SK-N-SH treated with all-trans-retinoic acid at 6 μM for 48 hours (cell line): ENCODE measurements at regions not wholly inside any gene's neighbourhood (a gene's known extent, or its start where the extent isn't known, plus 50 kb on each side); places are given as distances from the start of the nearest gene placed in this dataset.

Experiments
- ATAC-seq: fragments of 200-7000 bp; cut with Tn5 transposase; 3 replicates; pipeline ENCODE4 v1.9.1; 2020; ENCODE audit warnings: mild to moderate bottlenecking, moderate library complexity
- ARNTL ChIP-seq: fragments of 450-650 bp; formaldehyde crosslinking; IDR thresholded peaks from 2 replicates; pipeline ENCODE4 v1.5.0; 2020; ENCODE audit warnings: low read depth, mild to moderate bottlenecking, moderate library complexity, borderline replicate concordance
- BACH2 ChIP-seq: fragments of 250-450 bp; sonication (Bioruptor Pico); IDR thresholded peaks from 2 replicates; pipeline ENCODE4 v1.9.0; 2021; ENCODE audit warnings: mild to moderate bottlenecking, borderline replicate concordance
- ESRRG ChIP-seq: fragments of 250-450 bp; sonication (Bioruptor Pico); IDR thresholded peaks from 2 replicates; pipeline ENCODE4 v1.6.1; 2021; ENCODE audit warnings: mild to moderate bottlenecking
- ISL1 ChIP-seq: fragments of 250-450 bp; sonication (Bioruptor Pico); IDR thresholded peaks from 2 replicates; pipeline ENCODE4 v2.1.2; 2022; ENCODE audit warnings: mild to moderate bottlenecking, moderate library complexity
- OSR1 ChIP-seq: fragments of 250-450 bp; sonication (Bioruptor Pico); IDR thresholded peaks from 2 replicates; pipeline ENCODE4 v1.8.0; 2022; ENCODE audit warnings: moderate library complexity, mild to moderate bottlenecking, inconsistent platforms
- PPARA ChIP-seq: fragments of 250-450 bp; sonication (Bioruptor Pico); IDR thresholded peaks from 2 replicates; pipeline ENCODE4 v1.5.0; 2020; ENCODE audit warnings: mild to moderate bottlenecking, borderline replicate concordance
- RARB ChIP-seq: fragments of 250-450 bp; sonication (Bioruptor Pico); IDR thresholded peaks from 2 replicates; pipeline ENCODE4 v1.8.0; 2021; ENCODE audit warnings: mild to moderate bottlenecking, moderate library complexity
- SNAI2 ChIP-seq: fragments of 250-450 bp; sonication (Bioruptor Pico); IDR thresholded peaks from 2 replicates; pipeline ENCODE4 v1.5.0; 2020; ENCODE audit warnings: mild to moderate bottlenecking, moderate library complexity
- TCF4 ChIP-seq: fragments of 250-450 bp; sonication (Bioruptor Pico); IDR thresholded peaks from 2 replicates; pipeline ENCODE4 v1.8.0; 2021; ENCODE audit warnings: mild to moderate bottlenecking, moderate library complexity, borderline replicate concordance
- ZC3H10 ChIP-seq: fragments of 250-450 bp; sonication (Bioruptor Pico); IDR thresholded peaks from 2 replicates; pipeline ENCODE4 v1.5.1; 2021; ENCODE audit warnings: mild to moderate bottlenecking, moderate library complexity
- ZFP3 ChIP-seq: fragments of 250-450 bp; sonication (Bioruptor Pico); IDR thresholded peaks from 2 replicates; pipeline ENCODE4 v1.5.0; 2020; ENCODE audit warnings: mild to moderate bottlenecking, moderate library complexity
- ZFP30 ChIP-seq: fragments of 450-650 bp; formaldehyde crosslinking; IDR thresholded peaks from 2 replicates; pipeline ENCODE4 v1.5.0; 2022; ENCODE audit warnings: mild to moderate bottlenecking, moderate library complexity
- ZNF565 ChIP-seq: fragments of 450-650 bp; formaldehyde crosslinking; conservative IDR thresholded peaks from 2 replicates; pipeline ENCODE4 v1.5.0; 2020; ENCODE audit warnings: low read depth, mild to moderate bottlenecking, moderate library complexity
- ZNF70 ChIP-seq: fragments of 450-650 bp; formaldehyde crosslinking; IDR thresholded peaks from 2 replicates; pipeline ENCODE4 v1.5.0; 2020; ENCODE audit warnings: mild to moderate bottlenecking, moderate library complexity
- TF ChIP-seq, protein P1 (sequence below): fragments of 250-450 bp; sonication (Bioruptor Pico); IDR thresholded peaks from 2 replicates; pipeline ENCODE4 v1.5.0; 2020; ENCODE audit warnings: mild to moderate bottlenecking, moderate library complexity
- TF ChIP-seq, protein P2 (sequence below): fragments of 250-450 bp; sonication (Bioruptor Pico); IDR thresholded peaks from 2 replicates; pipeline ENCODE4 v1.8.0; 2020; ENCODE audit warnings: mild to moderate bottlenecking, moderate library complexity, borderline replicate concordance
- TF ChIP-seq, protein P3 (sequence below): fragments of 250-450 bp; sonication (Bioruptor Pico); IDR thresholded peaks from 2 replicates; pipeline ENCODE4 v1.5.1; 2020; ENCODE audit warnings: low read depth, mild to moderate bottlenecking, moderate library complexity
- TF ChIP-seq, protein P4 (sequence below): fragments of 250-450 bp; sonication (Bioruptor Pico); IDR thresholded peaks from 2 replicates; pipeline ENCODE4 v1.8.0; 2021; ENCODE audit warnings: low read depth, mild to moderate bottlenecking, moderate library complexity, borderline replicate concordance

DNA sequence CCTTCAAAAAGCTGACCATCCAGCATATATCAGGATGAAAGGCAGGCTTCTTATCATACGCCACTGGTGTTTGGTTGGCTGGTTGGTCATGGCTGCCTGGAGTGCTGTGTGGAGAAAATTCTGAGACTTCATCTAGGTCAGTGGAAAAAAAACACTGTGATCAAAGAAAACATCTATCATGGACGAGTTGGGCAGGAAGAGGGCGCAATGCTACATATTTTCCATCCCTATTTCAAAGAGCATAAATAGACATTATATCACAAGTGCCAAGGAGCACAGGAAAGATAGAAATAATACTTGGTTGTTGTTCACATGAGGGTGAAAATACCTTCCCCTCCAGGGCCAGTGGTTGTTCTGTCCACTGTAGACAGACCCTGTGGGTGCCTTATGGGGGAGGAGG lies 128.4 kb upstream of the PLPP4 start:
- TF ChIP-seq ESRRG (CRISPR knock-in tag): no peak
- no peak for TF ChIP-seq ZFP3 (CRISPR knock-in tag)
- no peak for TF ChIP-seq ZNF70 (CRISPR knock-in tag)
- TF ChIP-seq ZC3H10 (CRISPR knock-in tag): no peak
- no peak for TF ChIP-seq ZFP30 (CRISPR knock-in tag)
- no peak for TF ChIP-seq PPARA (CRISPR knock-in tag)
- no peak for TF ChIP-seq ISL1
- TF ChIP-seq ARNTL (CRISPR knock-in tag): no peak
- no peak for TF ChIP-seq OSR1 (CRISPR knock-in tag)
- TF ChIP-seq, protein P1, sequence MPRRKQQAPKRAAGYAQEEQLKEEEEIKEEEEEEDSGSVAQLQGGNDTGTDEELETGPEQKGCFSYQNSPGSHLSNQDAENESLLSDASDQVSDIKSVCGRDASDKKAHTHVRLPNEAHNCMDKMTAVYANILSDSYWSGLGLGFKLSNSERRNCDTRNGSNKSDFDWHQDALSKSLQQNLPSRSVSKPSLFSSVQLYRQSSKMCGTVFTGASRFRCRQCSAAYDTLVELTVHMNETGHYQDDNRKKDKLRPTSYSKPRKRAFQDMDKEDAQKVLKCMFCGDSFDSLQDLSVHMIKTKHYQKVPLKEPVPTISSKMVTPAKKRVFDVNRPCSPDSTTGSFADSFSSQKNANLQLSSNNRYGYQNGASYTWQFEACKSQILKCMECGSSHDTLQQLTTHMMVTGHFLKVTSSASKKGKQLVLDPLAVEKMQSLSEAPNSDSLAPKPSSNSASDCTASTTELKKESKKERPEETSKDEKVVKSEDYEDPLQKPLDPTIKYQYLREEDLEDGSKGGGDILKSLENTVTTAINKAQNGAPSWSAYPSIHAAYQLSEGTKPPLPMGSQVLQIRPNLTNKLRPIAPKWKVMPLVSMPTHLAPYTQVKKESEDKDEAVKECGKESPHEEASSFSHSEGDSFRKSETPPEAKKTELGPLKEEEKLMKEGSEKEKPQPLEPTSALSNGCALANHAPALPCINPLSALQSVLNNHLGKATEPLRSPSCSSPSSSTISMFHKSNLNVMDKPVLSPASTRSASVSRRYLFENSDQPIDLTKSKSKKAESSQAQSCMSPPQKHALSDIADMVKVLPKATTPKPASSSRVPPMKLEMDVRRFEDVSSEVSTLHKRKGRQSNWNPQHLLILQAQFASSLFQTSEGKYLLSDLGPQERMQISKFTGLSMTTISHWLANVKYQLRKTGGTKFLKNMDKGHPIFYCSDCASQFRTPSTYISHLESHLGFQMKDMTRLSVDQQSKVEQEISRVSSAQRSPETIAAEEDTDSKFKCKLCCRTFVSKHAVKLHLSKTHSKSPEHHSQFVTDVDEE (CRISPR knock-in tag): no peak
- TF ChIP-seq, protein P2, sequence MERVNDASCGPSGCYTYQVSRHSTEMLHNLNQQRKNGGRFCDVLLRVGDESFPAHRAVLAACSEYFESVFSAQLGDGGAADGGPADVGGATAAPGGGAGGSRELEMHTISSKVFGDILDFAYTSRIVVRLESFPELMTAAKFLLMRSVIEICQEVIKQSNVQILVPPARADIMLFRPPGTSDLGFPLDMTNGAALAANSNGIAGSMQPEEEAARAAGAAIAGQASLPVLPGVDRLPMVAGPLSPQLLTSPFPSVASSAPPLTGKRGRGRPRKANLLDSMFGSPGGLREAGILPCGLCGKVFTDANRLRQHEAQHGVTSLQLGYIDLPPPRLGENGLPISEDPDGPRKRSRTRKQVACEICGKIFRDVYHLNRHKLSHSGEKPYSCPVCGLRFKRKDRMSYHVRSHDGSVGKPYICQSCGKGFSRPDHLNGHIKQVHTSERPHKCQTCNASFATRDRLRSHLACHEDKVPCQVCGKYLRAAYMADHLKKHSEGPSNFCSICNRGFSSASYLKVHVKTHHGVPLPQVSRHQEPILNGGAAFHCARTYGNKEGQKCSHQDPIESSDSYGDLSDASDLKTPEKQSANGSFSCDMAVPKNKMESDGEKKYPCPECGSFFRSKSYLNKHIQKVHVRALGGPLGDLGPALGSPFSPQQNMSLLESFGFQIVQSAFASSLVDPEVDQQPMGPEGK: no peak
- ATAC-seq: peak; percentile 63

DNA sequence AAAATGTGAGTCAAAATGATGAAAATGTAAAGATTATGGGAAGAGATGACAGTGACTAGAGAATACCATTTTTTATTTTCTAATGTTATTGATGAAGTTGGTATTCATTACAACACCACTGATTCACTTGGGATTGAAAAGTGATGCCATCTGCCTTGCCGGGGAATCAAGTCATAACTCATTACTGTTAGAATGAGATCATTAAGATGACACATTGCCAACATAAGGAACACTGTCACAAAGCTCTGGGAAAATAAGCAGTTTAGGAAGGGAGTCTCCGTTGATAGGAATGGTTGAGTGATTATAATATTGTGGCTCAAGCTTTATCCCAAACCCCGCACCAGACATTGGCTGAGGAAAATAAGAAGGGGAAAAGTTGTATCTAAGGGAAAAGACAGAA lies 121.5 kb upstream of the PLPP4 start:
- TF ChIP-seq ISL1 (no peak), TCF4 (CRISPR knock-in tag) (no peak), ESRRG (CRISPR knock-in tag) (no peak), ARNTL (CRISPR knock-in tag) (no peak), ZNF70 (CRISPR knock-in tag) (no peak), ZNF565 (no peak), ZFP30 (CRISPR knock-in tag) (no peak), BACH2 (CRISPR knock-in tag) (no peak), RARB (CRISPR knock-in tag) (no peak), OSR1 (CRISPR knock-in tag) (no peak)
- TF ChIP-seq, protein P3, sequence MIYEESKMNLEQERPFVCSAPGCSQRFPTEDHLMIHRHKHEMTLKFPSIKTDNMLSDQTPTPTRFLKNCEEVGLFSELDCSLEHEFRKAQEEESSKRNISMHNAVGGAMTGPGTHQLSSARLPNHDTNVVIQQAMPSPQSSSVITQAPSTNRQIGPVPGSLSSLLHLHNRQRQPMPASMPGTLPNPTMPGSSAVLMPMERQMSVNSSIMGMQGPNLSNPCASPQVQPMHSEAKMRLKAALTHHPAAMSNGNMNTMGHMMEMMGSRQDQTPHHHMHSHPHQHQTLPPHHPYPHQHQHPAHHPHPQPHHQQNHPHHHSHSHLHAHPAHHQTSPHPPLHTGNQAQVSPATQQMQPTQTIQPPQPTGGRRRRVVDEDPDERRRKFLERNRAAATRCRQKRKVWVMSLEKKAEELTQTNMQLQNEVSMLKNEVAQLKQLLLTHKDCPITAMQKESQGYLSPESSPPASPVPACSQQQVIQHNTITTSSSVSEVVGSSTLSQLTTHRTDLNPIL (CRISPR knock-in tag): no peak
- TF ChIP-seq, protein P2: no peak
- no peak for ATAC-seq

DNA sequence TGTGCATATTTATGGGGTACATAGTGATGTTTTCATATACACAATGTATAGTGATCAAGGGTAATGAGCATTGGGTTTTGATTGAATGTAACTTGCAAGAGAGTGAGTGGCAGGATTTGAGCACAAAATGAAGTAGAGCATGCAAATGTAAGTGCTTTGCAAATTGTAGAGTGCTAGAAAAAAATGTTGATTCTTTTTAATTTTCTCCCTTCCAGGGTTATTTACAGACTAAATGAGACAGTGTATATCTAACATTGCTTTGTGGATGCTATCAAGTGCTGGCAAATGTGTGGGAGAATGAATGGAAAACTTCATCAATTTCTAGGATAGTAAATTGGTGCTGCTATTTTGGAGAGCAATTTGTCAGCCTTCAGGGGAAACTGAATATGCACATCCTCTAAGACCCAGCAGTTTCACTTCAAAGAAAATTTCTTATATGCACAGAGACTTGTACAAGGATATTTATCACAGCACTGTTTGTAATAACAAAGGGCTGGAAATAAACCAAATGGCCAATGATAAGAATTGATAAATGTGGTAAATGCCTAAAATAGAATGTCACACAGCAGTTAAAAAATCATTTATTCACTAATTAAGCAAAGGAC lies 120.6 kb upstream of the PLPP4 start:
- no peak for ATAC-seq
- no peak for TF ChIP-seq PPARA (CRISPR knock-in tag)
- TF ChIP-seq, protein P4, sequence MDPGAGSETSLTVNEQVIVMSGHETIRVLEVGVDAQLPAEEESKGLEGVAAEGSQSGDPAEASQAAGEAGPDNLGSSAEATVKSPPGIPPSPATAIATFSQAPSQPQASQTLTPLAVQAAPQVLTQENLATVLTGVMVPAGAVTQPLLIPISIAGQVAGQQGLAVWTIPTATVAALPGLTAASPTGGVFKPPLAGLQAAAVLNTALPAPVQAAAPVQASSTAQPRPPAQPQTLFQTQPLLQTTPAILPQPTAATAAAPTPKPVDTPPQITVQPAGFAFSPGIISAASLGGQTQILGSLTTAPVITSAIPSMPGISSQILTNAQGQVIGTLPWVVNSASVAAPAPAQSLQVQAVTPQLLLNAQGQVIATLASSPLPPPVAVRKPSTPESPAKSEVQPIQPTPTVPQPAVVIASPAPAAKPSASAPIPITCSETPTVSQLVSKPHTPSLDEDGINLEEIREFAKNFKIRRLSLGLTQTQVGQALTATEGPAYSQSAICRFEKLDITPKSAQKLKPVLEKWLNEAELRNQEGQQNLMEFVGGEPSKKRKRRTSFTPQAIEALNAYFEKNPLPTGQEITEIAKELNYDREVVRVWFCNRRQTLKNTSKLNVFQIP (CRISPR knock-in tag): no peak
- TF ChIP-seq ZNF70 (CRISPR knock-in tag): no peak
- TF ChIP-seq SNAI2 (CRISPR knock-in tag): no peak
- TF ChIP-seq, protein P2: no peak
